Osteoblast (primary cell): ENCODE measurements at regions not wholly inside any gene's neighbourhood (a gene's known extent, or its start where the extent isn't known, plus 50 kb on each side); places are given as distances from the start of the nearest gene placed in this dataset.

Experiments
- DNase-seq: peaks from one replicate; pipeline ENCODE4 v3.0.0; 2011; ENCODE audit warnings: low spot score, mixed read lengths; ENCODE audit not compliant: insufficient read length; ENCODE audit errors: missing footprints
- H2AFZ ChIP-seq: 2 replicates; pipeline ENCODE4 v1.6.0; 2011; ENCODE audit warnings: mild to moderate bottlenecking, low read length
- H3K27ac ChIP-seq: 2 replicates; pipeline ENCODE4 v1.5.1; 2011; ENCODE audit warnings: mild to moderate bottlenecking, low read depth, low read length, moderate library complexity
- H3K27me3 ChIP-seq: 2 replicates; pipeline ENCODE4 v1.6.0; 2012; ENCODE audit warnings: mild to moderate bottlenecking, control low read depth, inconsistent platforms, low read length, moderate library complexity; ENCODE audit not compliant: insufficient read depth
- H3K36me3 ChIP-seq: 2 replicates; pipeline ENCODE4 v1.5.1; 2011; ENCODE audit warnings: mild to moderate bottlenecking, low read length, control low read depth, moderate library complexity; ENCODE audit not compliant: insufficient read depth
- H3K4me1 ChIP-seq: 2 replicates; pipeline ENCODE4 v1.5.1; 2011; ENCODE audit warnings: mild to moderate bottlenecking, low read length, control low read depth, moderate library complexity; ENCODE audit not compliant: insufficient read depth
- H3K4me2 ChIP-seq: 2 replicates; pipeline ENCODE4 v1.6.0; 2011; ENCODE audit warnings: mild to moderate bottlenecking, low read length; ENCODE audit not compliant: insufficient read depth
- H3K4me3 ChIP-seq: fragments of 200-600 bp; sonication (generic); 3 replicates; pipeline ENCODE4 v1.5.1; 2012; ENCODE audit warnings: mild to moderate bottlenecking, low read length, inconsistent platforms; ENCODE audit not compliant: insufficient read depth
- H3K79me2 ChIP-seq: 2 replicates; pipeline ENCODE4 v1.6.0; 2012; ENCODE audit warnings: mild to moderate bottlenecking, low read length, control low read depth, inconsistent platforms; ENCODE audit not compliant: insufficient read depth
- H3K9me3 ChIP-seq: 2 replicates; pipeline ENCODE4 v1.5.1; 2011; ENCODE audit warnings: low read depth, low read length, control low read depth
- H4K20me1 ChIP-seq: 2 replicates; pipeline ENCODE4 v1.6.0; 2012; ENCODE audit warnings: mild to moderate bottlenecking, low read length, control low read depth; ENCODE audit not compliant: insufficient read depth
- TF ChIP-seq, protein P1 (sequence below): IDR thresholded peaks from 2 replicates; pipeline ENCODE4 v1.5.1; 2011; ENCODE audit warnings: mild to moderate bottlenecking, low read depth, low read length, moderate library complexity; ENCODE audit errors: extremely low read depth

- H3K4me2 ChIP-seq: no peak overlapping the region
- no peaks in the 10 kb centered on the region for H3K4me1 ChIP-seq
- TF ChIP-seq, protein P1, sequence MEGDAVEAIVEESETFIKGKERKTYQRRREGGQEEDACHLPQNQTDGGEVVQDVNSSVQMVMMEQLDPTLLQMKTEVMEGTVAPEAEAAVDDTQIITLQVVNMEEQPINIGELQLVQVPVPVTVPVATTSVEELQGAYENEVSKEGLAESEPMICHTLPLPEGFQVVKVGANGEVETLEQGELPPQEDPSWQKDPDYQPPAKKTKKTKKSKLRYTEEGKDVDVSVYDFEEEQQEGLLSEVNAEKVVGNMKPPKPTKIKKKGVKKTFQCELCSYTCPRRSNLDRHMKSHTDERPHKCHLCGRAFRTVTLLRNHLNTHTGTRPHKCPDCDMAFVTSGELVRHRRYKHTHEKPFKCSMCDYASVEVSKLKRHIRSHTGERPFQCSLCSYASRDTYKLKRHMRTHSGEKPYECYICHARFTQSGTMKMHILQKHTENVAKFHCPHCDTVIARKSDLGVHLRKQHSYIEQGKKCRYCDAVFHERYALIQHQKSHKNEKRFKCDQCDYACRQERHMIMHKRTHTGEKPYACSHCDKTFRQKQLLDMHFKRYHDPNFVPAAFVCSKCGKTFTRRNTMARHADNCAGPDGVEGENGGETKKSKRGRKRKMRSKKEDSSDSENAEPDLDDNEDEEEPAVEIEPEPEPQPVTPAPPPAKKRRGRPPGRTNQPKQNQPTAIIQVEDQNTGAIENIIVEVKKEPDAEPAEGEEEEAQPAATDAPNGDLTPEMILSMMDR: no peak
- H3K27ac ChIP-seq: no peak overlapping the region
- no peaks in the 10 kb centered on the region for H3K36me3 ChIP-seq
- H4K20me1 ChIP-seq: no peaks in the 10 kb centered on the region
- no peaks in the 10 kb centered on the region for H3K9me3 ChIP-seq
- H2AFZ ChIP-seq: no peak overlapping the region
- H3K79me2 ChIP-seq: no peaks in the 10 kb centered on the region
- no peaks in the 10 kb centered on the region for H3K27me3 ChIP-seq
- H3K4me3 ChIP-seq: no peak overlapping the region
- DNase-seq: no peak
Observed at GRCh38 chr14:84891404-84891803, 638.5 kb upstream of the FLRT2 start.

DNA sequence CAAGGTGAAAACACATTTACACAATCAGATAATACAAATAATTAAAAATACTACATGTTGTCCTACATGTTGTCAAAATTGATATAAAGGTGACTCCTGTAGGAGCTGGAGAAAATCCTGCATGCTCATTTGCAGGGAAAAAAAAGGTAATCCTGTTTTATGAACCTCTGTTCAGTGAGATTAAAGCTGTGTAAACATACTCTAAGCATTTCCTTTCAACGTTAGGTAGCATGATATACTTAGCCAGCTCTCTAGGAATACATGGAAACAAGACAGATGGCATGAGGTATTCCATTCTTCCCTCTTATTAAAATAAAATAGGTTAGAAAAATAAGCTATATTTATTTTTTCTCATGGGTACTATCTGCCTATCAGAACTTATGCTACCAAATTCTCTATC is 635.7 kb upstream of the FLRT2 start:
- H3K27ac ChIP-seq: no peak overlapping the region
- no peak overlapping the region for H3K4me3 ChIP-seq
- H2AFZ ChIP-seq: no peak overlapping the region
- H4K20me1 ChIP-seq: no peaks in the 10 kb centered on the region
- no peak overlapping the region for H3K4me2 ChIP-seq
- no peaks in the 10 kb centered on the region for H3K9me3 ChIP-seq
- no peaks in the 10 kb centered on the region for H3K36me3 ChIP-seq
- DNase-seq: no peak
- H3K79me2 ChIP-seq: no peaks in the 10 kb centered on the region
- H3K27me3 ChIP-seq: no peaks in the 10 kb centered on the region
- no peaks in the 10 kb centered on the region for H3K4me1 ChIP-seq
- TF ChIP-seq, protein P1: no peak

DNA sequence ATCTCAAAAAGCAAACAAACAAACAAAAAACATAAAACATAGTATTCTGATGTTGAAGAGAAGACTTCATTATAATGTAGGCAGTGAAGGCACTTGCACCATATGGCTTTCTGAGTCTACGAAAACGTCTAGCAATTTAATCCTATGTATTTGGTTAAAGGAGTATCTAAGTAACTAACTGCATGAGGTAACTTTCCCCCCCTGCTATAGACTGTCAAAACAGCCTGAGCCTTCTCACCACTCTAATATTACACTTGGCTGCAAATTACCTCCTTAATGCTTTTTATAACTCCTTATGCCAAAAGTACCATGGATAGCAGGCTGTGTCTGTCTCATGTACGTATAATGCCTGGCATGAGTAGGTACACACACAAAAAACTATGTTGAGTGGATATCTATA is 607.6 kb upstream of the FLRT2 start:
- Histone ChIP-seq H2AFZ (no peak overlapping the region), H3K27ac (no peak overlapping the region), H3K79me2 (no peaks in the 10 kb centered on the region), H3K4me1 (no peaks in the 10 kb centered on the region), H3K9me3 (no peaks in the 10 kb centered on the region), H3K36me3 (no peaks in the 10 kb centered on the region), H4K20me1 (no peaks in the 10 kb centered on the region), H3K27me3 (no peaks in the 10 kb centered on the region), H3K4me2 (no peak overlapping the region), H3K4me3 (no peak overlapping the region)
- TF ChIP-seq, protein P1: no peak
- no peak for DNase-seq

- no peaks in the 10 kb centered on the region for H3K36me3 ChIP-seq
- no peaks in the 10 kb centered on the region for H3K9me3 ChIP-seq
- DNase-seq: no peak
- TF ChIP-seq, protein P1: no peak
- no peak overlapping the region for H2AFZ ChIP-seq
- H3K4me1 ChIP-seq: no peaks in the 10 kb centered on the region
- H3K27me3 ChIP-seq: no peaks in the 10 kb centered on the region
- H3K4me3 ChIP-seq: no peak overlapping the region
- no peak overlapping the region for H3K4me2 ChIP-seq
- H4K20me1 ChIP-seq: no peaks in the 10 kb centered on the region
- no peaks in the 10 kb centered on the region for H3K79me2 ChIP-seq
- H3K27ac ChIP-seq: no peak overlapping the region
Observed at GRCh38 chr14:84926656-84927055, 603.3 kb upstream of the FLRT2 start.
